A549 (cell line): ENCODE measurements at regions not wholly inside any gene's neighbourhood (a gene's known extent, or its start where the extent isn't known, plus 50 kb on each side); places are given as distances from the start of the nearest gene placed in this dataset.
"Not testable (repeated sequence)": the region's sequence is repeated elsewhere in the genome, so short reads cannot be mapped to it uniquely, and the experiment has no call there.

Source experiments
- ATAC-seq, 2 experiments: fragments of 200-7000 bp in 1 of 2; fragments of >200 bp in 1 of 2; cut with Nextera tagmentation in 1 of 2; cut with Tn5 transposase in 1 of 2; 3 replicates each; pipeline versions ENCODE4 v1.8.0 to v1.9.1; 2018 to 2020; ENCODE audit warnings: mild to moderate bottlenecking in 1 of 2, moderate library complexity in 1 of 2
- CTCF ChIA-PET: fragments of 300-600 bp; sonication (Branson Sonifier 250); formaldehyde crosslinking; extraction: SDS; loops from one replicate; lab custom pipeline; 2021; ENCODE audit warnings: antibody characterized with exemption, inconsistent platforms; lab: Yijun Ruan, JAX
- POLR2A ChIA-PET: fragments of 350-600 bp; formaldehyde crosslinking; extraction: SDS; loops from one replicate; lab custom pipeline; 2021; ENCODE audit warnings: antibody characterized with exemption, inconsistent platforms; lab: Yijun Ruan, JAX
- DNase-seq, 2 experiments: peaks; one replicate each; pipeline versions ENCODE4 v3.0.0 to v3.0.0-alpha.2; 2011 to 2016; ENCODE audit warnings: low read depth in 1 of 2, low spot score in 1 of 2
- FAIRE-seq: peaks from 2 replicates; lab custom pipeline; 2011; peaks lifted over from hg19 to GRCh38; lab: Jason Lieb, UNC
- H3K27ac ChIP-seq, 2 experiments: fragments of >200 bp; sonication (Bioruptor Twin); formaldehyde crosslinking; 3 replicates each; pipeline ENCODE4 v1.5.1; 2016 to 2017
- H3K4me1 ChIP-seq: fragments of >200 bp; sonication (Bioruptor Twin); formaldehyde crosslinking; 3 replicates; pipeline ENCODE4 v1.6.1; 2016
- H3K4me2 ChIP-seq: fragments of >200 bp; sonication (Bioruptor Twin); formaldehyde crosslinking; 3 replicates; pipeline ENCODE4 v1.6.1; 2016
- H3K4me3 ChIP-seq: fragments of >200 bp; sonication (Bioruptor Twin); formaldehyde crosslinking; 3 replicates; pipeline ENCODE4 v1.5.1; 2016
- H3K9me3 ChIP-seq: fragments of >200 bp; sonication (Bioruptor Twin); formaldehyde crosslinking; 3 replicates; pipeline ENCODE4 v1.6.1; 2016
- BCL3 ChIP-seq: fragments of >200 bp; sonication (Bioruptor Twin); formaldehyde crosslinking; IDR thresholded peaks from 3 replicates; pipeline ENCODE4 v1.6.1; 2016
- CHD4 ChIP-seq: fragments of 200-600 bp; sonication (generic); IDR thresholded peaks from 2 replicates; pipeline ENCODE4 v1.6.1; 2016; ENCODE audit warnings: antibody characterized with exemption, mild to moderate bottlenecking, borderline replicate concordance
- CTCF ChIP-seq: fragments of >200 bp; sonication (Bioruptor Twin); formaldehyde crosslinking; IDR thresholded peaks from 3 replicates; pipeline ENCODE4 v1.5.1; 2016
- EP300 ChIP-seq, 2 experiments: fragments of >200 bp; sonication (Bioruptor Twin); formaldehyde crosslinking; IDR thresholded peaks; 2 replicates in 1 of 2; 3 replicates in 1 of 2; pipeline ENCODE4 v1.6.1; 2016 to 2017
- FOXS1 ChIP-seq: fragments of 250-450 bp; sonication (Bioruptor Pico); IDR thresholded peaks from 2 replicates; pipeline ENCODE4 v1.5.0; 2020; ENCODE audit warnings: mild to moderate bottlenecking, moderate library complexity
- GATA3 ChIP-seq: IDR thresholded peaks from 2 replicates; pipeline ENCODE4 v1.6.1; 2012; ENCODE audit warnings: borderline replicate concordance
- HEYL ChIP-seq: fragments of 250-450 bp; sonication (Bioruptor Pico); IDR thresholded peaks from 2 replicates; pipeline ENCODE4 v1.8.0; 2021; ENCODE audit warnings: mild to moderate bottlenecking, moderate library complexity
- HOXB13 ChIP-seq: fragments of 250-450 bp; sonication (Bioruptor Pico); IDR thresholded peaks from 2 replicates; pipeline ENCODE4 v1.5.0; 2020; ENCODE audit warnings: low read depth, mild to moderate bottlenecking, moderate library complexity
- JUNB ChIP-seq: fragments of >200 bp; sonication (Bioruptor Twin); formaldehyde crosslinking; IDR thresholded peaks from 2 replicates; pipeline ENCODE4 v1.6.1; 2016
- MAFK ChIP-seq: fragments of 450-650 bp; IDR thresholded peaks from 2 replicates; pipeline ENCODE4 v1.6.1; 2014; ENCODE audit not compliant: partially characterized antibody
- MAZ ChIP-seq: fragments of 150-350 bp; IDR thresholded peaks from 2 replicates; pipeline ENCODE4 v1.6.1; 2014; ENCODE audit warnings: antibody characterized with exemption, low read depth, low read length, borderline replicate concordance
- NPAS2 ChIP-seq: fragments of 250-450 bp; sonication (Bioruptor Pico); IDR thresholded peaks from 2 replicates; pipeline ENCODE4 v1.8.0; 2022; ENCODE audit warnings: mild to moderate bottlenecking, moderate library complexity, borderline replicate concordance
- PBX3 ChIP-seq: IDR thresholded peaks from 2 replicates; pipeline ENCODE4 v1.6.1; 2012
- POLR2A ChIP-seq: IDR thresholded peaks from 2 replicates; pipeline ENCODE4 v1.6.1; 2012; ENCODE audit warnings: mild to moderate bottlenecking, low read length
- RARB ChIP-seq: fragments of 250-450 bp; sonication (Bioruptor Pico); IDR thresholded peaks from 2 replicates; pipeline ENCODE4 v1.8.0; 2021; ENCODE audit warnings: mild to moderate bottlenecking, moderate library complexity
- TP53 ChIP-seq: fragments of 250-450 bp; sonication (Bioruptor Pico); IDR thresholded peaks from 2 replicates; pipeline ENCODE4 v1.5.0; 2021; ENCODE audit warnings: mild to moderate bottlenecking, moderate library complexity
- USF2 ChIP-seq: fragments of 450-650 bp; IDR thresholded peaks from 2 replicates; pipeline ENCODE4 v1.6.1; 2014; ENCODE audit warnings: antibody characterized with exemption
- ZNF302 ChIP-seq: fragments of 250-450 bp; sonication (Bioruptor Pico); IDR thresholded peaks from 2 replicates; pipeline ENCODE4 v1.9.0; 2021; ENCODE audit warnings: inconsistent platforms, mild to moderate bottlenecking, moderate library complexity
- WGBS: methylation state at CpG from one replicate; pipeline ENCODE4 v1.1.6; 2017; ENCODE audit errors: missing lambda C conversion rate; 5-methylcytosine and 5-hydroxymethylcytosine counted together
- TF ChIP-seq, protein P1 (sequence below): fragments of >200 bp; sonication (Bioruptor Twin); formaldehyde crosslinking; IDR thresholded peaks from 2 replicates; pipeline ENCODE4 v1.6.1; 2016
- TF ChIP-seq, protein P2 (sequence below): IDR thresholded peaks from 2 replicates; pipeline ENCODE4 v1.6.1; 2012
- TF ChIP-seq, protein P3 (sequence below): IDR thresholded peaks from 2 replicates; pipeline ENCODE4 v1.6.1; 2012; ENCODE audit warnings: low read depth, borderline replicate concordance

DNA sequence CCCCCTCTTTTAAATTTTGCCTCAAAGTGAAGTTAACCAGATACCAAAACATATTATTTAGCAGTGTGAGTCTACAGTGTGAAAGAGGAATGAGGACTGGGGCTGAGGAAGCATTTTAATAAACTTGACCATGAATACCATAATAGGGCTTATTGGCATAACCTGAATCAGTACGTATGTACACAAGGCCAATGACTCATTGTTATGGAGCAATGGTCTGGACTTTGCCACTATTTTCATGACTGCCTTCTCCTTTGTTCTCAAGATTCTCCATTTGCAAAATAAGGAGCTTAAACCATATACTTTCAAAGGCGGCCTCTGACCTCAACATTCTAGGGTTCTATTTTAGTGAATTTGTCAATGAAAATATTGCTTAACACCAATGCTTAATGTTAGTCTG, 102.8 kb upstream of the OR13H1 start (continued):
- TF ChIP-seq USF2 (no peak), JUNB (peak; percentile 63)

- peaks cover 12% of the 10 kb centered on the region for H3K4me1 ChIP-seq
- ATAC-seq (no peak), FAIRE-seq (peak; percentile 86), DNase-seq (no peak)
- WGBS: 96% methylated on average over 2 of the region's 2 CpGs
- no peak overlapping the region for H3K27ac ChIP-seq
- H3K4me3 ChIP-seq: no peak overlapping the region
- ChIA-PET CTCF (no interaction called here), POLR2A (no interaction called here)
- TF ChIP-seq USF2 (no peak), MAZ (no peak), PBX3 (no peak), HOXB13 (no peak)
- H3K9me3 ChIP-seq: no peaks in the 10 kb centered on the region
- H3K4me2 ChIP-seq: no peak overlapping the region
Measured at GRCh38 chrX:131445955-131446354, 97.9 kb upstream of the OR13H1 start.

GRCh38 chrX:131461855-131462254, 82.0 kb upstream of the OR13H1 start:
- H3K4me3 ChIP-seq, ATAC-seq, DNase-seq, H3K4me2 ChIP-seq, H3K4me1 ChIP-seq, H3K27ac ChIP-seq, POLR2A ChIA-PET, H3K9me3 ChIP-seq, FAIRE-seq, CTCF ChIA-PET: not testable (repeated sequence)
- WGBS: 100% methylated on average over 1 of the region's 10 CpGs

DNA sequence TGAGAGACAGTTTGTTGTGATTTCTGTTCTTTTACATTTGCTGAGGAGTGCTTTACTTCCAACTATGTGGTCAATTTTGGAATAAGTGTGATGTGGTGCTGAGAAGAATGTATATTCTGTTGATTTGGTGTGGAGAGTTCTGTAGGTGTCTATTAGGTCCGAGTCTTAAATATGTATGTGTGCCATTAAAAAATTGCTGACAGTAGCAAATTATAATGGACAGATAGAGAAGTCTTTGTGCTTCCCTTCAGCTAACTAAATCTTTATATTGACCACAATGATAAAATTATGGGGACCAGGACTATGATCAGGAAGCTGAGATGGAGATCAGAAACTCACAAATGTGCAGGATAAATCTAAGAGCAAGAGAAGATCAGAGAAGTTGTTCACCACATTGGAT, 70.1 kb upstream of the OR13H1 start:
- POLR2A ChIA-PET, H3K27ac ChIP-seq, CTCF ChIA-PET, H3K9me3 ChIP-seq, ATAC-seq, H3K4me3 ChIP-seq, DNase-seq, H3K4me1 ChIP-seq, H3K4me2 ChIP-seq: not testable (repeated sequence)
- WGBS: 58% methylated on average over 1 of the region's 1 CpG
- peak; percentile 23 for FAIRE-seq
- TF ChIP-seq MAFK: peak; percentile 92
- TF ChIP-seq, all 56 proteins: peak for 1; not testable (repeated sequence) for 55

DNA sequence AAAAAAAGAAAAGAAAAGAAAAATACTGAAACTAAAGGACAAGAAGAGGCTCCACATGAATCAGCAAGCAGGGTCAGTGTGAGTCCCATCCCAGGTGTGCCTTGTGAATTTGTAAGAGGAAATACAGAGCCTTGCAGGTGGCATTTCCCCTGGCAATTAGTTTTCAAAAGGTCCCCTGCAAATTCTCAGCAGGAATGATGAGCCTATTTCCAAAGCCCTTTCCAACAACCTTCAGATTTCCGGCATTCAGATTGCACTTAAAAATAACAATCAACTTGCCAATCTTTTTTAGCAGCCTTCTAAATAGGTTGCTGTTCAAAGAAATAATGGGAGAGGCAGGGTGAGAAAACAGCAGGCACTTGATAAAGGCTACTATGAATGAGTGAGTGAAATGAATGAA, 66.4 kb upstream of the OR13H1 start:
- ChIA-PET POLR2A (no interaction called here), CTCF (no interaction called here)
- no peak for DNase-seq
- Histone ChIP-seq H3K9me3 (no peaks in the 10 kb centered on the region; the same call in 2 of the 3 replicates), H3K4me2 (no peak overlapping the region), H3K4me1 (no peaks in the 10 kb centered on the region), H3K4me3 (no peak overlapping the region), H3K27ac (no peak overlapping the region)
- no peak for ATAC-seq
- TF ChIP-seq TP53 (CRISPR knock-in tag): no peak
- TF ChIP-seq, protein P1, sequence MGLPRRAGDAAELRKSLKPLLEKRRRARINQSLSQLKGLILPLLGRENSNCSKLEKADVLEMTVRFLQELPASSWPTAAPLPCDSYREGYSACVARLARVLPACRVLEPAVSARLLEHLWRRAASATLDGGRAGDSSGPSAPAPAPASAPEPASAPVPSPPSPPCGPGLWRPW: no peak
- no peak for TF ChIP-seq CTCF
- no peak for TF ChIP-seq ZNF302 (CRISPR knock-in tag)
- no peak for TF ChIP-seq FOXS1 (CRISPR knock-in tag)
- no peak for TF ChIP-seq CHD4
- no peak for TF ChIP-seq RARB
- no peak for TF ChIP-seq BCL3
- TF ChIP-seq GATA3: no peak
- TF ChIP-seq, protein P2, sequence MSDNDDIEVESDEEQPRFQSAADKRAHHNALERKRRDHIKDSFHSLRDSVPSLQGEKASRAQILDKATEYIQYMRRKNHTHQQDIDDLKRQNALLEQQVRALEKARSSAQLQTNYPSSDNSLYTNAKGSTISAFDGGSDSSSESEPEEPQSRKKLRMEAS: no peak
- no peak for TF ChIP-seq EP300 (IDR thresholded peaks at IDR 0.05)
- TF ChIP-seq POLR2A: no peak
- TF ChIP-seq, protein P3, sequence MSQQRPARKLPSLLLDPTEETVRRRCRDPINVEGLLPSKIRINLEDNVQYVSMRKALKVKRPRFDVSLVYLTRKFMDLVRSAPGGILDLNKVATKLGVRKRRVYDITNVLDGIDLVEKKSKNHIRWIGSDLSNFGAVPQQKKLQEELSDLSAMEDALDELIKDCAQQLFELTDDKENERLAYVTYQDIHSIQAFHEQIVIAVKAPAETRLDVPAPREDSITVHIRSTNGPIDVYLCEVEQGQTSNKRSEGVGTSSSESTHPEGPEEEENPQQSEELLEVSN: no peak
- TF ChIP-seq HEYL (CRISPR knock-in tag): no peak
- no peak for TF ChIP-seq NPAS2 (CRISPR knock-in tag)
- TF ChIP-seq PBX3: no peak
- no peak for FAIRE-seq
- WGBS: 93% methylated on average over 1 of the region's 1 CpG
